ENCODE measurements at regions not wholly inside any gene's neighbourhood (a gene's known extent, or its start where the extent isn't known, plus 50 kb on each side); places are given as distances from the start of the nearest gene placed in this dataset.

DNA sequence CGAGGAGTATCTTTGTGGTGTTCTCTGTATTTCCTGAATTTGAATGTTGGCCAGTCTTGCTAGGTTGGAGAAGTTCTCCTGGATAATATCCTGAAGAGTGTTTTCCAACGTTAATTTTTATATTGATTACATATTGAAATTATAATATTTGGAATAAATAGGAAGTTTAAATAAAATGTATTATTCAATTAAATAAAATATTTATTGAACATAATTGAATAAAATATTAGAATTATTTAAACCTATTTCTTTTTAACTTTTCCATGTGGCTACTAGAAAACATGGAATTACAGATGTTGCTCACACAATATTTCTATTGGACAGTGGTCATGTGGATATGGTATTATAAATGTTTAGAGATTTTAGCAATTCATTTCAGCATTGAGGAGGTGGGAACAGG, 170.8 kb upstream of the FST start:
- TF ChIP-seq CTCF (conservative IDR thresholded peaks at IDR 0.05): no peak
- TF ChIP-seq EZH2 (IDR thresholded peaks at IDR 0.05; ENCODE audit: low read depth): no peak

All from PC-9 (cell line).